Tibial nerve (tissue), 4 donors: ENCODE measurements at regions not wholly inside any gene's neighbourhood (a gene's known extent, or its start where the extent isn't known, plus 50 kb on each side); places are given as distances from the start of the nearest gene placed in this dataset.

Experiments used
- DNase-seq, 2 donors: peaks; one replicate each; pipeline ENCODE4 v3.0.0-alpha.2; 2019; ENCODE audit warnings: low spot score in 2 of 2
- H3K27ac ChIP-seq, 4 donors: fragments of 200-600 bp; sonication (generic) in 3 of 4; one replicate each; pipeline ENCODE4 v1.5.1; 2017 to 2019; ENCODE audit warnings: mild to moderate bottlenecking in 1 of 4
- H3K27me3 ChIP-seq, 2 donors: fragments of 200-600 bp; sonication (generic) in 1 of 2; one replicate each; pipeline versions ENCODE4 v1.5.1 to v1.6.0; 2017 to 2019
- H3K36me3 ChIP-seq, 3 donors: fragments of 200-600 bp; sonication (generic); one replicate each; pipeline ENCODE4 v1.5.1; 2018 to 2019
- H3K4me1 ChIP-seq, 4 donors: fragments of 200-600 bp; sonication (generic) in 3 of 4; one replicate each; pipeline ENCODE4 v1.5.1; 2017 to 2019
- H3K4me3 ChIP-seq, 4 donors: fragments of 200-600 bp; sonication (generic) in 3 of 4; one replicate each; pipeline ENCODE4 v1.5.1; 2017 to 2019; ENCODE audit warnings: mild to moderate bottlenecking in 1 of 4, moderate library complexity in 1 of 4
- H3K9me3 ChIP-seq, 4 donors: fragments of 200-600 bp; sonication (generic) in 3 of 4; one replicate each; pipeline ENCODE4 v1.5.1; 2017 to 2019
- CTCF ChIP-seq, 5 experiments: fragments of 200-600 bp in 3 of 5; fragments of 450-650 bp in 2 of 5; sonication (generic) in 3 of 5; IDR thresholded peaks; one replicate each; pipeline ENCODE4 v1.5.1; 2016 to 2019; ENCODE audit warnings: antibody characterized with exemption in 5 of 5, mild to moderate bottlenecking in 3 of 5, moderate library complexity in 2 of 5
- EP300 ChIP-seq, 2 donors: sonication (generic); formaldehyde crosslinking; IDR thresholded peaks; one replicate each; pipeline ENCODE4 v1.6.1; 2017; ENCODE audit warnings: antibody characterized with exemption in 2 of 2, mild to moderate bottlenecking in 1 of 2
- POLR2A ChIP-seq, 2 donors: fragments of 450-650 bp; IDR thresholded peaks; one replicate each; pipeline ENCODE4 v1.6.1; 2017; ENCODE audit warnings: antibody characterized with exemption in 2 of 2, mild to moderate bottlenecking in 2 of 2, moderate library complexity in 2 of 2
- WGBS, 2 donors: methylation state at CpG; one replicate each; pipeline ENCODE4 v1.1.5; 2018; 5-methylcytosine and 5-hydroxymethylcytosine counted together

GRCh38 chr3:56923526-56924224 is 121.9 kb upstream of the ARHGEF3 start:
- WGBS, 2 donors = 0 to 8% methylated on average over 3 of the region's 3 CpGs
- Histone ChIP-seq H3K27ac (peak overlapping the region in 2 of 4 donors; percentile 45 to 63), H3K9me3 (no peaks in the 10 kb centered on the region), H3K27me3 (no peaks in the 10 kb centered on the region), H3K4me3 (no peak overlapping the region), H3K36me3 (no peaks in the 10 kb centered on the region), H3K4me1 (peaks cover 0 to 62% (median 19%) of the 10 kb centered on the region in 4 donors)
- TF ChIP-seq EP300 (IDR thresholded peaks at IDR 0.05) = peak; percentile 46 to 53
- no peak for TF ChIP-seq POLR2A (IDR thresholded peaks at IDR 0.05)
- peak in 1 of 2 donors; percentile 25 for DNase-seq

GRCh38 chr3:56921573-56922453 is 120.1 kb upstream of the ARHGEF3 start:
- WGBS, 2 donors = 29 to 33% methylated on average over 7 of the region's 7 CpGs
- Histone ChIP-seq H3K9me3 (no peaks in the 10 kb centered on the region), H3K4me3 (peak overlapping the region in 3 of 4 donors; percentile 13 to 29 (median 13)), H3K4me1 (peaks cover 0 to 52% (median 18%) of the 10 kb centered on the region in 4 donors), H3K27me3 (no peaks in the 10 kb centered on the region), H3K36me3 (no peaks in the 10 kb centered on the region), H3K27ac (peak overlapping the region in 3 of 4 donors; percentile 32 to 69 (median 44))
- TF ChIP-seq POLR2A (IDR thresholded peaks at IDR 0.05) = no peak
- TF ChIP-seq EP300 (IDR thresholded peaks at IDR 0.05) = no peak
- no peak for TF ChIP-seq CTCF (IDR thresholded peaks at IDR 0.05)
- DNase-seq = no peak

- 55 to 69% methylated on average over 4 of the region's 4 CpGs for WGBS, 2 donors
Measured at GRCh38 chr3:56919797-56920195, 118.0 kb upstream of the ARHGEF3 start.

GRCh38 chr3:56919137-56919796 is 117.5 kb upstream of the ARHGEF3 start:
- H3K27ac ChIP-seq = no peak overlapping the region
- no peaks in the 10 kb centered on the region for H3K9me3 ChIP-seq
- H3K4me1 ChIP-seq = peaks cover 0 to 40% (median 16%) of the 10 kb centered on the region in 4 donors
- H3K4me3 ChIP-seq = no peak overlapping the region
- TF ChIP-seq CTCF (IDR thresholded peaks at IDR 0.05) (no peak), POLR2A (IDR thresholded peaks at IDR 0.05) (no peak), EP300 (IDR thresholded peaks at IDR 0.05) (no peak)
- 63 to 76% methylated on average over 5 of the region's 5 CpGs for WGBS, 2 donors
- H3K27me3 ChIP-seq = no peaks in the 10 kb centered on the region
- no peak for DNase-seq
- H3K36me3 ChIP-seq = no peaks in the 10 kb centered on the region

More at GRCh38 chr3:56919797-56920195, 118.0 kb upstream of the ARHGEF3 start:
- no peak overlapping the region for H3K27ac ChIP-seq
- H3K36me3 ChIP-seq = no peaks in the 10 kb centered on the region
- H3K27me3 ChIP-seq = no peaks in the 10 kb centered on the region
- H3K9me3 ChIP-seq = no peaks in the 10 kb centered on the region
- H3K4me1 ChIP-seq = peaks cover 0 to 41% (median 17%) of the 10 kb centered on the region in 4 donors
- DNase-seq = no peak
- TF ChIP-seq CTCF (IDR thresholded peaks at IDR 0.05) (no peak), EP300 (IDR thresholded peaks at IDR 0.05) (no peak), POLR2A (IDR thresholded peaks at IDR 0.05) (no peak)
- H3K4me3 ChIP-seq = no peak overlapping the region

- TF ChIP-seq POLR2A (IDR thresholded peaks at IDR 0.05) (no peak), CTCF (IDR thresholded peaks at IDR 0.05) (no peak), EP300 (IDR thresholded peaks at IDR 0.05) (no peak)
- Histone ChIP-seq H3K36me3 (no peaks in the 10 kb centered on the region), H3K4me1 (peaks cover 0 to 29% (median 10%) of the 10 kb centered on the region in 4 donors), H3K4me3 (no peak overlapping the region), H3K27ac (peak overlapping the region in 1 of 4 donors; percentile 8), H3K27me3 (no peaks in the 10 kb centered on the region), H3K9me3 (no peaks in the 10 kb centered on the region)
- DNase-seq = no peak
- WGBS, 2 donors = 80 to 81% methylated on average over 7 of the region's 7 CpGs
Measured at GRCh38 chr3:56918111-56918568, 116.4 kb upstream of the ARHGEF3 start.
